HEK293T (cell line): ENCODE measurements at regions not wholly inside any gene's neighbourhood (a gene's known extent, or its start where the extent isn't known, plus 50 kb on each side); places are given as distances from the start of the nearest gene placed in this dataset.

ENCODE experiments used
- BHLHE40 ChIP-seq: fragments of 450-650 bp; IDR thresholded peaks from 2 replicates; pipeline ENCODE4 v1.6.1; 2016; ENCODE audit warnings: mild to moderate bottlenecking, moderate library complexity, borderline replicate concordance
- FOXK2 ChIP-seq: fragments of 450-650 bp; IDR thresholded peaks from 2 replicates; pipeline ENCODE4 v1.6.1; 2016; ENCODE audit warnings: mild to moderate bottlenecking
- FOXM1 ChIP-seq: fragments of 450-650 bp; IDR thresholded peaks from 2 replicates; pipeline ENCODE4 v1.6.1; 2017; ENCODE audit warnings: mild to moderate bottlenecking, borderline replicate concordance
- L3MBTL2 ChIP-seq: fragments of 450-650 bp; conservative IDR thresholded peaks from 2 replicates; pipeline ENCODE4 v1.6.1; 2016; ENCODE audit warnings: mild to moderate bottlenecking
- SP1 ChIP-seq: fragments of 450-650 bp; IDR thresholded peaks from 2 replicates; pipeline ENCODE4 v1.6.1; 2017
- SUZ12 ChIP-seq: fragments of 450-650 bp; IDR thresholded peaks from 2 replicates; pipeline ENCODE4 v1.6.1; 2016; ENCODE audit warnings: mild to moderate bottlenecking
- ZNF384 ChIP-seq: fragments of 450-650 bp; IDR thresholded peaks from 2 replicates; pipeline ENCODE4 v1.6.1; 2016
- TF ChIP-seq, protein P1 (sequence below): fragments of 450-650 bp; IDR thresholded peaks from 2 replicates; pipeline ENCODE4 v1.6.1; 2016

DNA sequence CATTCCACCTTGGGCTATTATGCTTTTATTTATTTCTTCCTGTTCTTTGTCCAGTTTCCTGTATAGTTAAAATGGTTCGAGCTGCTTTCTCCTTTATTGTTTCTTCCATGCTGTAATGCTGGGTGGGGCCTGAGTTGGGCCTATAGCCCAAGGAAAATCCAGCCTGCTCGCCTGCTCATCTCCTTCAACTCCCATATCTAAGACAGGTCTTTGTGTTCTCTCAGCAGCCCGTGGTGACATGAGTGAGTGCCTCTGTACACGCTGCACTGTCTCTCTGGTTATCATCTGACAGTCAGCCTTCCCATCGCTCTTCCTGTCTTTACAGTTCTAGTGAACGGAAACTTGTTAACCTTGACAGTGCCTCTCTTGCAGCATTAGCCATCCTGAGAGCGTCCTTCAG lies 221.9 kb upstream of the SLC10A2 start:
- no peak for TF ChIP-seq L3MBTL2
- TF ChIP-seq SP1 = no peak
- TF ChIP-seq FOXM1 = no peak
- no peak for TF ChIP-seq ZNF384
- TF ChIP-seq FOXK2 = no peak
- TF ChIP-seq BHLHE40 = no peak
- TF ChIP-seq, protein P1, sequence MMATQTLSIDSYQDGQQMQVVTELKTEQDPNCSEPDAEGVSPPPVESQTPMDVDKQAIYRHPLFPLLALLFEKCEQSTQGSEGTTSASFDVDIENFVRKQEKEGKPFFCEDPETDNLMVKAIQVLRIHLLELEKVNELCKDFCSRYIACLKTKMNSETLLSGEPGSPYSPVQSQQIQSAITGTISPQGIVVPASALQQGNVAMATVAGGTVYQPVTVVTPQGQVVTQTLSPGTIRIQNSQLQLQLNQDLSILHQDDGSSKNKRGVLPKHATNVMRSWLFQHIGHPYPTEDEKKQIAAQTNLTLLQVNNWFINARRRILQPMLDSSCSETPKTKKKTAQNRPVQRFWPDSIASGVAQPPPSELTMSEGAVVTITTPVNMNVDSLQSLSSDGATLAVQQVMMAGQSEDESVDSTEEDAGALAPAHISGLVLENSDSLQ = no peak
- no peak for TF ChIP-seq SUZ12
